Spleen (tissue), 11 donors: ENCODE measurements at regions not wholly inside any gene's neighbourhood (a gene's known extent, or its start where the extent isn't known, plus 50 kb on each side); places are given as distances from the start of the nearest gene placed in this dataset.
"Not testable (repeated sequence)": the region's sequence is repeated elsewhere in the genome, so short reads cannot be mapped to it uniquely, and the experiment has no call there.

Experiments used
- DNase-seq: peaks from one replicate; pipeline ENCODE4 v3.0.0-alpha.2; 2020
- H3K27ac ChIP-seq, 8 donors: fragments of 200-600 bp; sonication (generic) in 7 of 8; 1 replicate in 4 of 8; 2 replicates in 4 of 8; pipeline versions ENCODE4 v1.5.0 to v1.8.0; 2016 to 2021; ENCODE audit warnings: inconsistent platforms in 4 of 8, mild to moderate bottlenecking in 4 of 8, moderate library complexity in 1 of 8
- H3K27me3 ChIP-seq, 7 donors: fragments of 200-600 bp; sonication (generic) in 6 of 7; replicated peaks in 1 of 7; 1 replicate in 4 of 7; 2 replicates in 3 of 7; pipeline versions ENCODE4 v1.5.0 to v1.8.0; 2016 to 2021; ENCODE audit warnings: inconsistent platforms in 3 of 7, mild to moderate bottlenecking in 1 of 7
- H3K36me3 ChIP-seq, 6 donors: fragments of 200-600 bp; sonication (generic) in 5 of 6; 1 replicate in 4 of 6; 2 replicates in 2 of 6; pipeline versions ENCODE4 v1.5.0 to v1.8.0; 2016 to 2021; ENCODE audit warnings: inconsistent platforms in 2 of 6
- H3K4me1 ChIP-seq, 6 donors: fragments of 200-600 bp; sonication (generic) in 5 of 6; 1 replicate in 3 of 6; 2 replicates in 3 of 6; pipeline versions ENCODE4 v1.5.0 to v1.8.0; 2016 to 2021; ENCODE audit warnings: inconsistent platforms in 3 of 6
- H3K4me3 ChIP-seq, 8 donors: fragments of 200-600 bp; sonication (generic) in 7 of 8; 1 replicate in 4 of 8; 2 replicates in 4 of 8; pipeline versions ENCODE4 v1.5.0 to v1.8.0; 2016 to 2021; ENCODE audit warnings: inconsistent platforms in 4 of 8, mild to moderate bottlenecking in 4 of 8, moderate library complexity in 2 of 8
- H3K9me3 ChIP-seq, 8 donors: fragments of 200-600 bp; sonication (generic) in 7 of 8; 1 replicate in 4 of 8; 2 replicates in 4 of 8; pipeline versions ENCODE4 v1.5.0 to v1.8.0; 2016 to 2021; ENCODE audit warnings: inconsistent platforms in 4 of 8
- CTCF ChIP-seq, 11 experiments: fragments of 200-600 bp in 7 of 11; fragments of 450-650 bp in 4 of 11; sonication (generic) in 4 of 11; IDR thresholded peaks in 8 of 11; conservative IDR thresholded peaks in 3 of 11; 1 replicate in 7 of 11; 2 replicates in 4 of 11; pipeline versions ENCODE4 v1.4.0 to v1.8.0; 2016 to 2021; ENCODE audit warnings: antibody characterized with exemption in 11 of 11, inconsistent platforms in 4 of 11, mild to moderate bottlenecking in 1 of 11
- POLR2A ChIP-seq, 3 donors: fragments of 450-650 bp; IDR thresholded peaks; one replicate each; pipeline ENCODE4 v1.5.1; 2017; ENCODE audit warnings: antibody characterized with exemption in 3 of 3, mild to moderate bottlenecking in 1 of 3
- POLR2AphosphoS5 ChIP-seq, 3 donors: sonication (generic); formaldehyde crosslinking; IDR thresholded peaks; one replicate each; pipeline ENCODE4 v1.5.1; 2017; ENCODE audit warnings: antibody characterized with exemption in 3 of 3
- WGBS, 5 donors: extraction: QIAGEN DNeasy Blood & Tissue Kit in 3 of 5; methylation state at CpG; one replicate each; pipeline versions ENCODE4 v1.1.5 to v1.1.7; 2013 to 2018; 5-methylcytosine and 5-hydroxymethylcytosine counted together
- intact Hi-C: fragments of 100-400 bp; cut with DNase I; formaldehyde crosslinking; loops from one replicate; pipeline ENCODE4 v1.15.0; 2023; ENCODE audit warnings: low total_unique reads
- donor health status: healthy with polysubstance abuse.
- donor health status: DM: no; HTN: no; CAD: no; lungs with moderate emphysema.
- donor health status: DM: no; HTN: no; CAD: no.
- donor health status: Bipolar disorder and iron deficiency.
- donor health status: healthy.
- donor health status: DM: no; HTN: no; CAD: no.
- donor health status: DM: yes; HTN: yes; CAD: no.

GRCh38 chr9:78089111-78089510 lies 57.5 kb upstream of the GNAQ start:
- Histone ChIP-seq H3K36me3 (no peaks in the 10 kb centered on the region), H3K4me1 (no peaks in the 10 kb centered on the region), H3K27ac (no peak overlapping the region), H3K9me3 (peaks cover 0 to 11% (median 6%) of the 10 kb centered on the region in 8 donors), H3K4me3 (no peak overlapping the region), H3K27me3 (no peaks in the 10 kb centered on the region)
- 65 to 97% (median 88%) methylated on average over 3 of the region's 3 CpGs for WGBS, 5 donors
- DNase-seq, result no peak
- TF ChIP-seq POLR2A (IDR thresholded peaks at IDR 0.05) (no peak), POLR2AphosphoS5 (IDR thresholded peaks at IDR 0.05) (no peak), CTCF (IDR thresholded peaks at IDR 0.05 in 8 of 11, conservative IDR thresholded peaks at IDR 0.05 in 3 of 11) (no peak)
- intact Hi-C loops, result no loop called here

GRCh38 chr9:78088190-78088589 lies 56.6 kb upstream of the GNAQ start:
- H3K36me3 ChIP-seq, DNase-seq, H3K27me3 ChIP-seq, intact Hi-C loops, H3K4me1 ChIP-seq, H3K4me3 ChIP-seq, H3K27ac ChIP-seq: not testable (repeated sequence)
- 79 to 92% (median 88%) methylated on average over 1 of the region's 1 CpG for WGBS, 5 donors
- H3K9me3 ChIP-seq, result peaks cover 0 to 13% (median 7%) of the 10 kb centered on the region in 8 donors
